Renal cortex interstitium (tissue), 11 donors: ENCODE measurements at regions not wholly inside any gene's neighbourhood (a gene's known extent, or its start where the extent isn't known, plus 50 kb on each side); places are given as distances from the start of the nearest gene placed in this dataset.

ENCODE experiments used
- DNase-seq, 11 donors: peaks; one replicate each; pipeline ENCODE4 v3.0.0-alpha.2; 2013; ENCODE audit warnings: low read depth in 9 of 11, low spot score in 4 of 11; ENCODE audit errors: extremely low read depth in 1 of 11

- no peak for DNase-seq
Measured at GRCh38 chr9:107387409-107387808, 102.2 kb downstream of the KLF4 start.

GRCh38 chr9:107386396-107386795 is 103.2 kb downstream of the KLF4 start:
- DNase-seq = no peak
